Middle frontal gyrus (tissue), 1 donor: ENCODE measurements at regions not wholly inside any gene's neighbourhood (a gene's known extent, or its start where the extent isn't known, plus 50 kb on each side); places are given as distances from the start of the nearest gene placed in this dataset.
"Not testable (repeated sequence)": the region's sequence is repeated elsewhere in the genome, so short reads cannot be mapped to it uniquely, and the experiment has no call there.

Experiments used
- DNase-seq: peaks from one replicate; pipeline ENCODE4 v3.0.0-alpha.2; 2015; ENCODE audit warnings: low spot score; ENCODE audit errors: extremely low spot score

GRCh38 chr4:53717064-53717549, 125.8 kb upstream of the LNX1 start:
- DNase-seq = no peak

- DNase-seq = no peak
Measured at GRCh38 chr4:53716471-53717063, 125.3 kb upstream of the LNX1 start.

- DNase-seq = no peak
Measured at GRCh38 chr4:53716011-53716410, 124.7 kb upstream of the LNX1 start.

- DNase-seq = no peak
Measured at GRCh38 chr4:53714236-53715140, 123.2 kb upstream of the LNX1 start.

GRCh38 chr4:53713767-53714166, 122.5 kb upstream of the LNX1 start:
- no peak for DNase-seq

- DNase-seq = no peak
Measured at GRCh38 chr4:53713296-53713695, 122.0 kb upstream of the LNX1 start.

GRCh38 chr4:53712408-53713020, 121.2 kb upstream of the LNX1 start:
- DNase-seq = no peak

GRCh38 chr4:53711926-53712325, 120.6 kb upstream of the LNX1 start:
- no peak for DNase-seq

- DNase-seq = no peak
Measured at GRCh38 chr4:53709693-53710092, 118.4 kb upstream of the LNX1 start.

GRCh38 chr4:53707491-53707890, 116.2 kb upstream of the LNX1 start:
- DNase-seq = no peak

GRCh38 chr4:53706422-53707032, 115.2 kb upstream of the LNX1 start:
- DNase-seq = no peak

- peak; percentile 24 for DNase-seq
Measured at GRCh38 chr4:53705972-53706371, 114.7 kb upstream of the LNX1 start.

- DNase-seq = no peak
Measured at GRCh38 chr4:53705151-53705764, 114.0 kb upstream of the LNX1 start.

GRCh38 chr4:53704329-53704728, 113.0 kb upstream of the LNX1 start:
- DNase-seq = no peak

GRCh38 chr4:53703267-53703655, 112.0 kb upstream of the LNX1 start:
- no peak for DNase-seq

- peak; percentile 3 for DNase-seq
Measured at GRCh38 chr4:53702334-53703266, 111.3 kb upstream of the LNX1 start.

- not testable (repeated sequence) for DNase-seq
Measured at GRCh38 chr4:53701260-53701659, 110.0 kb upstream of the LNX1 start.

GRCh38 chr4:53699310-53699709, 108.0 kb upstream of the LNX1 start:
- DNase-seq = not testable (repeated sequence)

- no peak for DNase-seq
Measured at GRCh38 chr4:53697016-53697685, 105.9 kb upstream of the LNX1 start.
